Epithelial cell of proximal tubule (primary cell): ENCODE measurements at regions not wholly inside any gene's neighbourhood (a gene's known extent, or its start where the extent isn't known, plus 50 kb on each side); places are given as distances from the start of the nearest gene placed in this dataset.
A peak's percentile ranks its signal among the peaks of the same experiment; 100 is the strongest.

Experiments
- DNase-seq: peaks from one replicate; pipeline ENCODE4 v3.0.0-alpha.2; 2011; ENCODE audit warnings: low read depth
- H3K4me3 ChIP-seq: 2 replicates; pipeline ENCODE4 v1.5.1; 2011; ENCODE audit warnings: low read depth, mild to moderate bottlenecking, low read length
- CTCF ChIP-seq: conservative IDR thresholded peaks from 2 replicates; pipeline ENCODE4 v1.5.1; 2012; ENCODE audit warnings: low read depth, mild to moderate bottlenecking, low read length

GRCh38 chr6:44732243-44732642 is 344.7 kb downstream of the CDC5L start:
- no peak for TF ChIP-seq CTCF
- no peak overlapping the region for H3K4me3 ChIP-seq
- no peak for DNase-seq

DNA sequence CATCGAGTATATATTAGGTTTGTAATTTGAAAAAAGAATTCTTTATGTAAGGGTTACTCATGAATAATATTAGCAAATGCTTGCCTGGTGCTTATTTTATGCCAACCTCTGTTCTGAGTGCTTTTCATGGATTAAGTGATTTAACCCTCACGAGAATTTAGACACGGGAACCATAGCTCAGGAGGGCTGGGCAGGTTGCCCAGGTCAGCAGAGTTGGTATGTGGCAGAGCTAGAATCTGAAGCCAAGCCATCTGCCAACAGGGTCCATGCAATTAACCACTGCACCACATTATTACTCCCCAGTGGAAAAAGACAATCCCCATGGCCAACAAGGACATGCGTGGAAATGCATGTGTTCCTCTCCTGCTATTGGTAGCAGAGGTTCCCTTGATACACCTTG is 345.6 kb downstream of the CDC5L start:
- DNase-seq, result no peak
- no peak overlapping the region for H3K4me3 ChIP-seq
- TF ChIP-seq CTCF, result no peak

- TF ChIP-seq CTCF, result no peak
- no peak for DNase-seq
- H3K4me3 ChIP-seq, result no peak overlapping the region
Observed at GRCh38 chr6:44733868-44734267, 346.4 kb downstream of the CDC5L start.

- no peak for TF ChIP-seq CTCF
- no peak for DNase-seq
- no peak overlapping the region for H3K4me3 ChIP-seq
Observed at GRCh38 chr6:44734886-44735629, 347.6 kb downstream of the CDC5L start.

GRCh38 chr6:44735630-44735963 is 348.1 kb downstream of the CDC5L start:
- no peak overlapping the region for H3K4me3 ChIP-seq
- peak; percentile 64 for DNase-seq
- TF ChIP-seq CTCF, result no peak

GRCh38 chr6:44737341-44737740 is 349.8 kb downstream of the CDC5L start:
- no peak for TF ChIP-seq CTCF
- no peak overlapping the region for H3K4me3 ChIP-seq
- no peak for DNase-seq

- no peak overlapping the region for H3K4me3 ChIP-seq
- TF ChIP-seq CTCF, result no peak
- DNase-seq, result no peak
Observed at GRCh38 chr6:44737829-44738528, 350.5 kb downstream of the CDC5L start.
